ENCODE measurements at regions not wholly inside any gene's neighbourhood (a gene's known extent, or its start where the extent isn't known, plus 50 kb on each side); places are given as distances from the start of the nearest gene placed in this dataset.
"Not testable (repeated sequence)": the region's sequence is repeated elsewhere in the genome, so short reads cannot be mapped to it uniquely, and the experiment has no call there.

GRCh38 chr3:23136054-23136453 lies 67.1 kb upstream of the UBE2E2 start:
- no peaks in the 10 kb centered on the region for H3K4me1 ChIP-seq
- H3K27me3 ChIP-seq, result no peaks in the 10 kb centered on the region
- H3K36me3 ChIP-seq, result no peaks in the 10 kb centered on the region
- no peak overlapping the region for H3K27ac ChIP-seq
- TF ChIP-seq, protein P1, sequence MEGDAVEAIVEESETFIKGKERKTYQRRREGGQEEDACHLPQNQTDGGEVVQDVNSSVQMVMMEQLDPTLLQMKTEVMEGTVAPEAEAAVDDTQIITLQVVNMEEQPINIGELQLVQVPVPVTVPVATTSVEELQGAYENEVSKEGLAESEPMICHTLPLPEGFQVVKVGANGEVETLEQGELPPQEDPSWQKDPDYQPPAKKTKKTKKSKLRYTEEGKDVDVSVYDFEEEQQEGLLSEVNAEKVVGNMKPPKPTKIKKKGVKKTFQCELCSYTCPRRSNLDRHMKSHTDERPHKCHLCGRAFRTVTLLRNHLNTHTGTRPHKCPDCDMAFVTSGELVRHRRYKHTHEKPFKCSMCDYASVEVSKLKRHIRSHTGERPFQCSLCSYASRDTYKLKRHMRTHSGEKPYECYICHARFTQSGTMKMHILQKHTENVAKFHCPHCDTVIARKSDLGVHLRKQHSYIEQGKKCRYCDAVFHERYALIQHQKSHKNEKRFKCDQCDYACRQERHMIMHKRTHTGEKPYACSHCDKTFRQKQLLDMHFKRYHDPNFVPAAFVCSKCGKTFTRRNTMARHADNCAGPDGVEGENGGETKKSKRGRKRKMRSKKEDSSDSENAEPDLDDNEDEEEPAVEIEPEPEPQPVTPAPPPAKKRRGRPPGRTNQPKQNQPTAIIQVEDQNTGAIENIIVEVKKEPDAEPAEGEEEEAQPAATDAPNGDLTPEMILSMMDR (IDR thresholded peaks at IDR 0.05), result no peak
- DNase-seq (ENCODE audit: low spot score), result no peak
- H3K9me3 ChIP-seq, result peaks cover 0 to 7% of the 10 kb centered on the region in 2 donors
- H3K4me3 ChIP-seq, result no peak overlapping the region

DNA sequence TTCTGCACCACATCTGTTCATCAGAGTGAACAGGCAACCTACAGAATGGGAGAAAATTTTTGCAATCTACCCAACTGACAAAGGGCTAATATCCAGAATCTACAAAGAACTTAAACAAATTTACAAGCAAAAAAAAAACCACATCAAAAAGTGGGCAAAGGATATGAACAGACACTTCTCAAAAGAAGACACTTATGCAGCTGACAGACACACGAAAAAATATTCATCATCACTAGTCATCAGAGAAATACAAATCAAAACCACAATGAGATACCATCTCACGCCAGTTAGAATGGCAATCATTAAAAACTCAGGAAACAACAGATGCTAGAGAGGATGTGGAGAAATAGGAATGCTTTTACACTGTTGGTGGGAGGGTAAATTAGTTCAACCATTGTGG lies 59.1 kb upstream of the UBE2E2 start:
- H3K27me3 ChIP-seq; DNase-seq (ENCODE audit: low spot score); H3K36me3 ChIP-seq; H3K4me3 ChIP-seq; H3K4me1 ChIP-seq; H3K9me3 ChIP-seq; H3K27ac ChIP-seq: not testable (repeated sequence)

DNA sequence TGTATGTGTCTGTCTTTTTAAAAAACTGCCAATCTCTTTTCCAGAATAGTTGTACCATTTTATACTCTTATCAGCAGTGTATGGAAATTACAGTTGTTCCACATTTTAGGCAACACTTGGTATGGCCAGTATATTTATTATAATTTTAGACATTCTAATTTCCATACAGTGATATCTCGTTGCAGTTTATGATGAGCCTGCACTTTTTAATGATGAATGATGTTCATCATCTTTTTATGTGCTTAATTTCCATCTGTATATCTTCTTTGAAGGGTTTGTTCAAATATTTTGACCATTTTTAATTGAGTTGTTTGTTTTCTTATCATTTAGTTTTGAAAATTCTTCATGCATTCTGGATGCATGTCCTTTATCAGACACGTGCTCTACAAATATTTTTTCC lies 57.0 kb upstream of the UBE2E2 start:
- no peaks in the 10 kb centered on the region for H3K36me3 ChIP-seq
- no peaks in the 10 kb centered on the region for H3K9me3 ChIP-seq
- no peak overlapping the region for H3K27ac ChIP-seq
- H3K27me3 ChIP-seq, result no peaks in the 10 kb centered on the region
- H3K4me3 ChIP-seq, result no peak overlapping the region
- H3K4me1 ChIP-seq, result no peaks in the 10 kb centered on the region
- TF ChIP-seq, protein P1 (IDR thresholded peaks at IDR 0.05), result no peak
- DNase-seq (ENCODE audit: low spot score), result no peak

DNA sequence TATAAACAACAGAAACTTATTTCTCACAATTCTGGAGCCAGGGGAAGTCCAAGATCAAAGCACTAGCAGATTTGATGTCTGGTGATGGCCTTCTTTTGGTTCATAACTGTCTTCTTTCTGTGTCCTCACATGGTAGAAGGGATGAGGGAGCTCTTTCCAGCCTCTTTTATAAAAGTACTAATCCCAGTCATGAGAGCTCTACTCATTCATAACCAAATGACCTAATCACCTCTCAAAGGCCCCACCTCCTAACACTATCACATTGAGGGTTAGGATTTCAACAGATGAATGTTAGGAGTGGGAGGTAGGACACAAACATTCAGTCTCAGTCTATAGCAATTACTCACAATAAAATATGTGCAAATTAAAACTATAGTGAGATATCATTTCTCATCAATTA lies 50.1 kb upstream of the UBE2E2 start:
- H3K36me3 ChIP-seq, result no peaks in the 10 kb centered on the region
- TF ChIP-seq, protein P1 (IDR thresholded peaks at IDR 0.05), result no peak
- H3K27me3 ChIP-seq, result no peaks in the 10 kb centered on the region
- no peaks in the 10 kb centered on the region for H3K9me3 ChIP-seq
- DNase-seq (ENCODE audit: low spot score), result no peak
- no peak overlapping the region for H3K4me3 ChIP-seq
- H3K4me1 ChIP-seq, result no peaks in the 10 kb centered on the region
- H3K27ac ChIP-seq, result no peak overlapping the region
